ENCODE measurements at regions not wholly inside any gene's neighbourhood (a gene's known extent, or its start where the extent isn't known, plus 50 kb on each side); places are given as distances from the start of the nearest gene placed in this dataset.

GRCh38 chr3:95197661-95198060 lies 1134.8 kb downstream of the NSUN3 start:
- H3K4me3 ChIP-seq (ENCODE audit: control extremely low read depth in 1 of 5, extremely low read depth in 1 of 5, insufficient read depth in 1 of 5, low read depth in 2 of 5, low read length in 4 of 5), result no peak overlapping the region
- no peak overlapping the region for H3K9ac ChIP-seq (ENCODE audit: low read length)
- no peak overlapping the region for H3K4me2 ChIP-seq (replicated peaks; ENCODE audit: low read depth, low read length, poor library complexity, severe bottlenecking)
- Mint-ChIP-seq H3K4me1 (no peaks in the 10 kb centered on the region), H3K4me3 (no peak overlapping the region), H3K9me3 (ENCODE audit: insufficient read depth) (no peaks in the 10 kb centered on the region), H3K27me3 (no peaks in the 10 kb centered on the region), H3K27ac (no peak overlapping the region)
- H3K27me3 ChIP-seq (replicated peaks in 1 of 4; ENCODE audit: control extremely low read depth in 1 of 4, control insufficient read depth in 3 of 4, insufficient read depth in 4 of 4, low read length in 3 of 4), result no peaks in the 10 kb centered on the region
- no peaks in the 10 kb centered on the region for H3K4me1 ChIP-seq (ENCODE audit: control insufficient read depth in 2 of 2, insufficient read depth in 2 of 2, low read length in 2 of 2)
- no peaks in the 10 kb centered on the region for H4K20me1 ChIP-seq (ENCODE audit: control insufficient read depth, insufficient read depth, low read length, poor library complexity, severe bottlenecking)
- no peaks in the 10 kb centered on the region for H3K79me2 ChIP-seq (ENCODE audit: control insufficient read depth, insufficient read depth, low read length)
- intact Hi-C loops (cut with micrococcal nuclease), result no loop called here
- CTCF ChIA-PET, result no interaction called here
- no peaks in the 10 kb centered on the region for H3K9me3 ChIP-seq (ENCODE audit: control extremely low read depth in 1 of 3, control insufficient read depth in 2 of 3, insufficient read depth in 1 of 3, low read length in 2 of 3)
- POLR2A ChIA-PET, result no interaction called here
- no peak for TF ChIP-seq EZH2 (IDR thresholded peaks at IDR 0.05; ENCODE audit: borderline replicate concordance, insufficient read depth, low read depth, low read length, poor library complexity, severe bottlenecking)
- TF ChIP-seq CTCF (IDR thresholded peaks at IDR 0.05), result no peak
- no peak for ATAC-seq (ENCODE audit: low read depth)
- no peak overlapping the region for H3K27ac ChIP-seq (ENCODE audit: low read length in 2 of 2)
- H3K36me3 ChIP-seq (replicated peaks in 1 of 2; ENCODE audit: control extremely low read depth in 1 of 2, control insufficient read depth in 1 of 2, extremely low read depth in 1 of 2, insufficient read depth in 2 of 2, low read length in 1 of 2), result no peaks in the 10 kb centered on the region
- H2AFZ ChIP-seq (ENCODE audit: insufficient read depth, low read depth, low read length, poor library complexity, severe bottlenecking), result no peak overlapping the region
- no peak for DNase-seq
- WGBS (ENCODE audit: insufficient coverage), result 100% methylated on average over 2 of the region's 4 CpGs

GRCh38 chr3:95200384-95200783 lies 1137.5 kb downstream of the NSUN3 start:
- Mint-ChIP-seq H3K9me3 (ENCODE audit: insufficient read depth) (peaks cover 2% of the 10 kb centered on the region), H3K4me3 (no peak overlapping the region), H3K4me1 (no peaks in the 10 kb centered on the region), H3K27ac (no peak overlapping the region), H3K27me3 (no peaks in the 10 kb centered on the region)
- no peak overlapping the region for H2AFZ ChIP-seq (ENCODE audit: insufficient read depth, low read depth, low read length, poor library complexity, severe bottlenecking)
- ChIA-PET CTCF (no interaction called here), POLR2A (no interaction called here)
- H3K27me3 ChIP-seq (replicated peaks in 1 of 4; ENCODE audit: control extremely low read depth in 1 of 4, control insufficient read depth in 3 of 4, insufficient read depth in 4 of 4, low read length in 3 of 4), result no peaks in the 10 kb centered on the region
- no peak overlapping the region for H3K27ac ChIP-seq (ENCODE audit: low read length in 2 of 2)
- H3K4me1 ChIP-seq (ENCODE audit: control insufficient read depth in 2 of 2, insufficient read depth in 2 of 2, low read length in 2 of 2), result no peaks in the 10 kb centered on the region
- no CpG with 5 or more reads among the region's 1 CpG for WGBS (ENCODE audit: insufficient coverage)
- H3K9me3 ChIP-seq (ENCODE audit: control extremely low read depth in 1 of 3, control insufficient read depth in 2 of 3, insufficient read depth in 1 of 3, low read length in 2 of 3), result peaks cover 1 to 12% (median 3%) of the 10 kb centered on the region in 3 donors
- H3K36me3 ChIP-seq (replicated peaks in 1 of 2; ENCODE audit: control extremely low read depth in 1 of 2, control insufficient read depth in 1 of 2, extremely low read depth in 1 of 2, insufficient read depth in 2 of 2, low read length in 1 of 2), result no peaks in the 10 kb centered on the region
- TF ChIP-seq CTCF (IDR thresholded peaks at IDR 0.05) (no peak), EZH2 (IDR thresholded peaks at IDR 0.05; ENCODE audit: borderline replicate concordance, insufficient read depth, low read depth, low read length, poor library complexity, severe bottlenecking) (no peak)
- no peak overlapping the region for H3K9ac ChIP-seq (ENCODE audit: low read length)
- H3K79me2 ChIP-seq (ENCODE audit: control insufficient read depth, insufficient read depth, low read length), result no peaks in the 10 kb centered on the region
- no peaks in the 10 kb centered on the region for H4K20me1 ChIP-seq (ENCODE audit: control insufficient read depth, insufficient read depth, low read length, poor library complexity, severe bottlenecking)
- H3K4me3 ChIP-seq (ENCODE audit: control extremely low read depth in 1 of 5, extremely low read depth in 1 of 5, insufficient read depth in 1 of 5, low read depth in 2 of 5, low read length in 4 of 5), result no peak overlapping the region
- intact Hi-C loops (cut with micrococcal nuclease), result no loop called here
- no peak overlapping the region for H3K4me2 ChIP-seq (replicated peaks; ENCODE audit: low read depth, low read length, poor library complexity, severe bottlenecking)
- no peak for DNase-seq
- no peak for ATAC-seq (ENCODE audit: low read depth)

Data from B cell (primary cell).